A673 (cell line): ENCODE measurements at regions not wholly inside any gene's neighbourhood (a gene's known extent, or its start where the extent isn't known, plus 50 kb on each side); places are given as distances from the start of the nearest gene placed in this dataset.
"Not testable (repeated sequence)": the region's sequence is repeated elsewhere in the genome, so short reads cannot be mapped to it uniquely, and the experiment has no call there.

Experiments used
- CTCF ChIP-seq: fragments of 300-800, 200-600 bp; sonication (generic); conservative IDR thresholded peaks from 2 replicates; pipeline ENCODE4 v1.5.1; 2017; ENCODE audit warnings: low read depth, mild to moderate bottlenecking, antibody characterized with exemption, low read length, moderate library complexity, mixed read lengths
- EZH2 ChIP-seq: fragments of 200-600 bp; sonication (generic); IDR thresholded peaks from 2 replicates; pipeline ENCODE4 v1.6.1; 2017; ENCODE audit warnings: borderline replicate concordance, low read depth, mild to moderate bottlenecking, mixed read lengths, antibody characterized with exemption, low read length; ENCODE audit not compliant: poor library complexity, severe bottlenecking

- TF ChIP-seq CTCF, EZH2: not testable (repeated sequence)
Observed at GRCh38 chr1:194859481-194860154, 1673.2 kb upstream of the B3GALT2 start.
